SK-N-SH (cell line): ENCODE measurements at regions not wholly inside any gene's neighbourhood (a gene's known extent, or its start where the extent isn't known, plus 50 kb on each side); places are given as distances from the start of the nearest gene placed in this dataset.

Experiments used
- CTCF ChIA-PET: fragments of 300-600, 350-600 bp; formaldehyde crosslinking; extraction: SDS; loops from one replicate; lab custom pipeline; 2021; lab: Yijun Ruan, JAX
- POLR2A ChIA-PET: fragments of 350-600 bp; sonication (Branson Sonifier 250); formaldehyde crosslinking; extraction: SDS; loops from one replicate; lab custom pipeline; 2020; ENCODE audit warnings: antibody characterized with exemption, inconsistent platforms; lab: Yijun Ruan, JAX
- DNase-seq: peaks from one replicate; pipeline ENCODE4 v3.0.0; 2012
- H2AFZ ChIP-seq: fragments of 200-600 bp; sonication (generic); 2 replicates; pipeline ENCODE4 v1.8.1; 2016; ENCODE audit warnings: antibody characterized with exemption, mild to moderate bottlenecking, low read depth
- H3F3A ChIP-seq: fragments of 200-600 bp; sonication (generic); replicated peaks from 2 replicates; pipeline ENCODE3; 2016; ENCODE audit warnings: antibody characterized with exemption, mild to moderate bottlenecking; ENCODE audit not compliant: insufficient read depth
- H3K27ac ChIP-seq, 2 experiments: fragments of 200-500 bp in 1 of 2; fragments of 200-600 bp in 1 of 2; sonication (Bioruptor generic) in 1 of 2; sonication (generic), shearing (Covaris generic) in 1 of 2; 2 replicates each; pipeline versions ENCODE4 v1.5.1 to v1.6.1; 2014 to 2016; ENCODE audit warnings: low read depth in 2 of 2, inconsistent platforms in 1 of 2, low read length in 1 of 2, mild to moderate bottlenecking in 1 of 2, mixed read lengths in 1 of 2
- H3K27me3 ChIP-seq: fragments of 200-600 bp; sonication (generic), shearing (Covaris generic); 2 replicates; pipeline ENCODE4 v1.6.1; 2016; ENCODE audit warnings: mixed run types; ENCODE audit not compliant: insufficient read depth
- H3K36me3 ChIP-seq, 2 experiments: fragments of 200-500 bp in 1 of 2; fragments of 200-600 bp in 1 of 2; sonication (Bioruptor generic) in 1 of 2; sonication (generic) in 1 of 2; replicated peaks in 1 of 2; 2 replicates each; pipeline versions ENCODE3 to v1.5.1; 2014 to 2016; ENCODE audit warnings: low read length in 1 of 2, mild to moderate bottlenecking in 1 of 2; ENCODE audit not compliant: insufficient read depth in 2 of 2, control insufficient read depth in 1 of 2
- H3K4me1 ChIP-seq, 2 experiments: fragments of 200-500 bp in 1 of 2; fragments of 200-600 bp in 1 of 2; sonication (Bioruptor generic) in 1 of 2; sonication (generic), shearing (Covaris generic) in 1 of 2; 2 replicates each; pipeline versions ENCODE4 v1.5.1 to v1.6.1; 2014 to 2016; ENCODE audit warnings: low read depth in 1 of 2, low read length in 1 of 2, mixed run types in 1 of 2; ENCODE audit not compliant: insufficient read depth in 2 of 2, control insufficient read depth in 1 of 2
- H3K4me2 ChIP-seq: fragments of 200-600 bp; sonication (generic), shearing (Covaris generic); 2 replicates; pipeline ENCODE4 v1.6.1; 2017; ENCODE audit warnings: mixed run types
- H3K4me3 ChIP-seq, 2 experiments: fragments of 200-500 bp in 1 of 2; fragments of 200-600 bp in 1 of 2; sonication (Bioruptor generic) in 1 of 2; sonication (generic), shearing (Covaris generic) in 1 of 2; 2 replicates each; pipeline versions ENCODE4 v1.5.1 to v1.8.1; 2014 to 2016; ENCODE audit warnings: low read depth in 2 of 2, inconsistent platforms in 1 of 2, low read length in 1 of 2, mild to moderate bottlenecking in 1 of 2, mixed read lengths in 1 of 2, moderate library complexity in 1 of 2
- H3K79me2 ChIP-seq: fragments of 200-600 bp; sonication (generic); 2 replicates; pipeline ENCODE4 v1.8.1; 2017; ENCODE audit warnings: mild to moderate bottlenecking; ENCODE audit not compliant: insufficient read depth
- H3K9ac ChIP-seq: fragments of 200-600 bp; sonication (generic); 2 replicates; pipeline ENCODE4 v1.6.1; 2017; ENCODE audit warnings: mixed run types
- H3K9me2 ChIP-seq: fragments of 200-600 bp; sonication (generic); 2 replicates; pipeline ENCODE4 v1.6.1; 2017; ENCODE audit warnings: mixed run types
- H3K9me3 ChIP-seq: fragments of 200-600 bp; sonication (generic); 2 replicates; pipeline ENCODE4 v1.6.1; 2017; ENCODE audit warnings: mixed run types, mild to moderate bottlenecking, moderate library complexity
- H4K20me1 ChIP-seq: fragments of 200-600 bp; sonication (generic); 2 replicates; pipeline ENCODE4 v1.6.1; 2017; ENCODE audit warnings: mild to moderate bottlenecking, mixed run types; ENCODE audit not compliant: insufficient read depth
- CHD2 ChIP-seq: fragments of 150-350 bp; IDR thresholded peaks from 2 replicates; pipeline ENCODE4 v1.6.1; 2018; ENCODE audit warnings: low read length; ENCODE audit not compliant: partially characterized antibody
- EZH2phosphoT487 ChIP-seq: fragments of 200-600 bp; sonication (generic); IDR thresholded peaks from 2 replicates; pipeline ENCODE4 v1.6.1; 2017; ENCODE audit warnings: low read depth, mixed run types, mild to moderate bottlenecking, antibody characterized with exemption, moderate library complexity, borderline replicate concordance
- FOSL2 ChIP-seq: IDR thresholded peaks from 2 replicates; pipeline ENCODE4 v1.4.0; 2012; ENCODE audit warnings: low read depth, mild to moderate bottlenecking, moderate library complexity, borderline replicate concordance
- FOXJ3 ChIP-seq: sonication (generic); formaldehyde crosslinking; IDR thresholded peaks from 2 replicates; pipeline ENCODE4 v1.5.1; 2020; ENCODE audit warnings: mild to moderate bottlenecking, missing genetic modification reagents
- FOXM1 ChIP-seq: IDR thresholded peaks from 2 replicates; pipeline ENCODE4 v1.4.0; 2012; ENCODE audit warnings: low read depth, mild to moderate bottlenecking
- GABPA ChIP-seq: IDR thresholded peaks from 2 replicates; pipeline ENCODE4 v1.4.0; 2012; ENCODE audit warnings: low read depth, mild to moderate bottlenecking
- JUND ChIP-seq: IDR thresholded peaks from 2 replicates; pipeline ENCODE4 v1.4.0; 2012
- MXI1 ChIP-seq: IDR thresholded peaks from 2 replicates; pipeline ENCODE4 v1.6.1; 2012; ENCODE audit warnings: mild to moderate bottlenecking, low read depth, low read length, improper control_type of control experiment
- NRF1 ChIP-seq: IDR thresholded peaks from 2 replicates; pipeline ENCODE4 v1.6.1; 2012; ENCODE audit warnings: low read depth, mild to moderate bottlenecking, low read length
- SIN3A ChIP-seq: IDR thresholded peaks from 2 replicates; pipeline ENCODE4 v1.6.1; 2012; ENCODE audit warnings: low read depth, mild to moderate bottlenecking, low read length, moderate library complexity, borderline replicate concordance
- TAF1 ChIP-seq: IDR thresholded peaks from 2 replicates; pipeline ENCODE4 v1.6.1; 2012; ENCODE audit warnings: low read depth, mild to moderate bottlenecking, low read length, moderate library complexity, borderline replicate concordance
- TEAD4 ChIP-seq: IDR thresholded peaks from 2 replicates; pipeline ENCODE4 v1.4.0; 2012; ENCODE audit warnings: mild to moderate bottlenecking, borderline replicate concordance; ENCODE audit not compliant: insufficient read depth
- YY1 ChIP-seq: IDR thresholded peaks from 2 replicates; pipeline ENCODE4 v1.4.0; 2012; ENCODE audit warnings: low read depth, mild to moderate bottlenecking
- WGBS: methylation state at CpG from one replicate; pipeline ENCODE4 v1.1.6; 2017; ENCODE audit warnings: low lambda C conversion rate; 5-methylcytosine and 5-hydroxymethylcytosine counted together
- TF ChIP-seq, protein P1 (sequence below): fragments of 150-350 bp; IDR thresholded peaks from 2 replicates; pipeline ENCODE4 v1.6.1; 2016; ENCODE audit warnings: mild to moderate bottlenecking, low read depth, low read length
- TF ChIP-seq, protein P2 (sequence below): IDR thresholded peaks from 2 replicates; pipeline ENCODE4 v1.4.0; 2012; ENCODE audit warnings: low read depth
- TF ChIP-seq, protein P3 (sequence below): IDR thresholded peaks from 2 replicates; pipeline ENCODE4; 2012
- TF ChIP-seq, protein P4 (sequence below): IDR thresholded peaks from 2 replicates; pipeline ENCODE4 v1.6.1; 2012; ENCODE audit warnings: mild to moderate bottlenecking, low read depth, low read length, moderate library complexity

DNA sequence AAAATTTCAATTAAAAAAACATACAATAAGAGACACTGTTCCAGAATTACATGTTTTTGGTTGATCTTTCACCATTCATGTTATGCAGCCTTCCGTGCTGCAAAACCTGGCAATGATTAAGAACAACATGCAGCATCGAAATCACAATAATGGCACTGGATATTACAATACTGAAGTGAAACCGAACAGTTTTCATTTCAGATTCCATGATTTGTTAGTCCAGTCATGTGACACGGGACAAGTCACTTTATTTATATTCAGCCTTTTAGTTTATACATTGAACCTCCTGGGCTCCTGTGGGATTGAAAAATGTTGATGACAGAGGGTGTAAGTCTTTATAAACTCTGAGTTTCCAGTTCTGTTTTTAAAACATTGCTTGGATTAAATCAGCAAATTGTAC lies 142.5 kb upstream of the TTC29 start:
- Histone ChIP-seq H3K27ac (no peak overlapping the region), H3K36me3 (no peaks in the 10 kb centered on the region), H3K4me1 (peaks cover 0 to 8% of the 10 kb centered on the region in 2 experiments; a peak in 2 of 4 replicates), H3K79me2 (no peaks in the 10 kb centered on the region), H3K4me2 (no peak overlapping the region), H3K9me2 (no peaks in the 10 kb centered on the region), H3K4me3 (no peak overlapping the region), H3K27me3 (no peaks in the 10 kb centered on the region; the same call in 1 of the 2 replicates), H2AFZ (no peak overlapping the region), H3K9me3 (no peaks in the 10 kb centered on the region), H3F3A (no peaks in the 10 kb centered on the region), H3K9ac (no peak overlapping the region), H4K20me1 (no peaks in the 10 kb centered on the region)
- TF ChIP-seq YY1 = no peak
- TF ChIP-seq FOXM1 = no peak
- TF ChIP-seq TEAD4 = no peak
- TF ChIP-seq, protein P1, sequence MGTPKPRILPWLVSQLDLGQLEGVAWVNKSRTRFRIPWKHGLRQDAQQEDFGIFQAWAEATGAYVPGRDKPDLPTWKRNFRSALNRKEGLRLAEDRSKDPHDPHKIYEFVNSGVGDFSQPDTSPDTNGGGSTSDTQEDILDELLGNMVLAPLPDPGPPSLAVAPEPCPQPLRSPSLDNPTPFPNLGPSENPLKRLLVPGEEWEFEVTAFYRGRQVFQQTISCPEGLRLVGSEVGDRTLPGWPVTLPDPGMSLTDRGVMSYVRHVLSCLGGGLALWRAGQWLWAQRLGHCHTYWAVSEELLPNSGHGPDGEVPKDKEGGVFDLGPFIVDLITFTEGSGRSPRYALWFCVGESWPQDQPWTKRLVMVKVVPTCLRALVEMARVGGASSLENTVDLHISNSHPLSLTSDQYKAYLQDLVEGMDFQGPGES = no peak
- no peak for TF ChIP-seq JUND
- TF ChIP-seq CHD2 = no peak
- no peak for TF ChIP-seq FOXJ3
- no peak for TF ChIP-seq SIN3A
- no peak for TF ChIP-seq GABPA
- TF ChIP-seq, protein P2, sequence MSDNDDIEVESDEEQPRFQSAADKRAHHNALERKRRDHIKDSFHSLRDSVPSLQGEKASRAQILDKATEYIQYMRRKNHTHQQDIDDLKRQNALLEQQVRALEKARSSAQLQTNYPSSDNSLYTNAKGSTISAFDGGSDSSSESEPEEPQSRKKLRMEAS = no peak
- TF ChIP-seq EZH2phosphoT487 = no peak
- DNase-seq = no peak
- CTCF ChIA-PET = interaction anchor here (1.7 to 4.5 kb wide), 2 partner anchors 9 to 69 kb away, joined by 9 to 22 read pairs; no protein-coding TSS in a partner anchor
- WGBS = 68% methylated on average over 4 of the region's 4 CpGs
- POLR2A ChIA-PET = no interaction called here

DNA sequence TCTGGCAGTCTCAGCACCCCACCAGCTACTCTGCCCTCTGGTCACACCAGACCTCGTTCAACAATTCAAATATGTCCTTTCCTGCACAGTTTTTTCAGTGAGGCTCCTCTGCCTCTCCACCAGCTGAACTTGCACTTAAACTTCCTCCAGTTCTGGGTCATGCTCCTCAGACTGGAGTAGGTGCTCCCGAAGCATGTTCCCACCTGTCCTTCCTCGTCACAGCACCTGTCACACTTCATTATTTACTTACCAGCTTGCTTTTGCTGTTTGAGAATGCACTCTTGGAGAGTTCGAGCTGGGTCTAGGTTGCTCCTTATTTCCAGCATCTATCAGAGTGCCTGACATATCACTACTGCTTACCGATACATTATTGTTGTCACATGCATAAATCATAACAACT lies 144.8 kb upstream of the TTC29 start:
- 49% methylated on average over 5 of the region's 5 CpGs for WGBS
- peaks cover 0 to 3% of the 10 kb centered on the region in 2 experiments; a peak in 2 of 4 replicates for H3K4me1 ChIP-seq
- CTCF ChIA-PET = interaction anchor here (0.6 to 4.5 kb wide), 7 partner anchors 10 to 777 kb away, joined by 3 to 22 read pairs (median 3); no protein-coding TSS in a partner anchor
- no peaks in the 10 kb centered on the region for H3K9me3 ChIP-seq
- H3F3A ChIP-seq = no peaks in the 10 kb centered on the region
- POLR2A ChIA-PET = no interaction called here
- DNase-seq = no peak
- no peak for TF ChIP-seq TAF1
- TF ChIP-seq, protein P3, sequence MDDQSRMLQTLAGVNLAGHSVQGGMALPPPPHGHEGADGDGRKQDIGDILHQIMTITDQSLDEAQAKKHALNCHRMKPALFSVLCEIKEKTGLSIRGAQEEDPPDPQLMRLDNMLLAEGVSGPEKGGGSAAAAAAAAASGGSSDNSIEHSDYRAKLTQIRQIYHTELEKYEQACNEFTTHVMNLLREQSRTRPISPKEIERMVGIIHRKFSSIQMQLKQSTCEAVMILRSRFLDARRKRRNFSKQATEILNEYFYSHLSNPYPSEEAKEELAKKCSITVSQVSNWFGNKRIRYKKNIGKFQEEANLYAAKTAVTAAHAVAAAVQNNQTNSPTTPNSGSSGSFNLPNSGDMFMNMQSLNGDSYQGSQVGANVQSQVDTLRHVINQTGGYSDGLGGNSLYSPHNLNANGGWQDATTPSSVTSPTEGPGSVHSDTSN = no peak
- TF ChIP-seq EZH2phosphoT487 = no peak
- TF ChIP-seq FOXJ3 = no peak
- TF ChIP-seq FOSL2 = no peak
- TF ChIP-seq NRF1 = no peak
- TF ChIP-seq, protein P4, sequence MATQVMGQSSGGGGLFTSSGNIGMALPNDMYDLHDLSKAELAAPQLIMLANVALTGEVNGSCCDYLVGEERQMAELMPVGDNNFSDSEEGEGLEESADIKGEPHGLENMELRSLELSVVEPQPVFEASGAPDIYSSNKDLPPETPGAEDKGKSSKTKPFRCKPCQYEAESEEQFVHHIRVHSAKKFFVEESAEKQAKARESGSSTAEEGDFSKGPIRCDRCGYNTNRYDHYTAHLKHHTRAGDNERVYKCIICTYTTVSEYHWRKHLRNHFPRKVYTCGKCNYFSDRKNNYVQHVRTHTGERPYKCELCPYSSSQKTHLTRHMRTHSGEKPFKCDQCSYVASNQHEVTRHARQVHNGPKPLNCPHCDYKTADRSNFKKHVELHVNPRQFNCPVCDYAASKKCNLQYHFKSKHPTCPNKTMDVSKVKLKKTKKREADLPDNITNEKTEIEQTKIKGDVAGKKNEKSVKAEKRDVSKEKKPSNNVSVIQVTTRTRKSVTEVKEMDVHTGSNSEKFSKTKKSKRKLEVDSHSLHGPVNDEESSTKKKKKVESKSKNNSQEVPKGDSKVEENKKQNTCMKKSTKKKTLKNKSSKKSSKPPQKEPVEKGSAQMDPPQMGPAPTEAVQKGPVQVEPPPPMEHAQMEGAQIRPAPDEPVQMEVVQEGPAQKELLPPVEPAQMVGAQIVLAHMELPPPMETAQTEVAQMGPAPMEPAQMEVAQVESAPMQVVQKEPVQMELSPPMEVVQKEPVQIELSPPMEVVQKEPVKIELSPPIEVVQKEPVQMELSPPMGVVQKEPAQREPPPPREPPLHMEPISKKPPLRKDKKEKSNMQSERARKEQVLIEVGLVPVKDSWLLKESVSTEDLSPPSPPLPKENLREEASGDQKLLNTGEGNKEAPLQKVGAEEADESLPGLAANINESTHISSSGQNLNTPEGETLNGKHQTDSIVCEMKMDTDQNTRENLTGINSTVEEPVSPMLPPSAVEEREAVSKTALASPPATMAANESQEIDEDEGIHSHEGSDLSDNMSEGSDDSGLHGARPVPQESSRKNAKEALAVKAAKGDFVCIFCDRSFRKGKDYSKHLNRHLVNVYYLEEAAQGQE = no peak
- no peak for TF ChIP-seq MXI1
- no peaks in the 10 kb centered on the region for H3K36me3 ChIP-seq
- no peak overlapping the region for H3K4me2 ChIP-seq
- no peaks in the 10 kb centered on the region for H3K9me2 ChIP-seq
- H3K27ac ChIP-seq = no peak overlapping the region
- H2AFZ ChIP-seq = no peak overlapping the region
- H4K20me1 ChIP-seq = no peaks in the 10 kb centered on the region
- no peak overlapping the region for H3K4me3 ChIP-seq
- no peaks in the 10 kb centered on the region for H3K79me2 ChIP-seq
- H3K9ac ChIP-seq = no peak overlapping the region
- H3K27me3 ChIP-seq = no peaks in the 10 kb centered on the region; the same call in 1 of the 2 replicates
